Vagina (tissue), 2 donors: ENCODE measurements at regions not wholly inside any gene's neighbourhood (a gene's known extent, or its start where the extent isn't known, plus 50 kb on each side); places are given as distances from the start of the nearest gene placed in this dataset.
"Not testable (repeated sequence)": the region's sequence is repeated elsewhere in the genome, so short reads cannot be mapped to it uniquely, and the experiment has no call there.

Experiments used
- DNase-seq, 2 donors: peaks; one replicate each; pipeline ENCODE4 v3.0.0-alpha.2; 2017; ENCODE audit errors: extremely low spot score in 2 of 2
- H3K27ac ChIP-seq: fragments of 200-600 bp; sonication (generic); one replicate; pipeline ENCODE4 v1.5.1; 2019
- H3K27me3 ChIP-seq: fragments of 200-600 bp; sonication (generic); one replicate; pipeline ENCODE4 v1.5.1; 2019
- H3K36me3 ChIP-seq, 2 donors: fragments of 200-600 bp; sonication (generic); one replicate each; pipeline ENCODE4 v1.5.1; 2017 to 2019
- H3K4me1 ChIP-seq: fragments of 200-600 bp; sonication (generic); one replicate; pipeline ENCODE4 v1.5.1; 2019
- H3K4me3 ChIP-seq, 2 donors: fragments of 200-600 bp; sonication (generic); 1 replicate in 1 of 2; 2 replicates in 1 of 2; pipeline ENCODE4 v1.5.1; 2016 to 2019
- H3K9me3 ChIP-seq: fragments of 200-600 bp; sonication (generic); one replicate; pipeline ENCODE4 v1.5.1; 2019
- CTCF ChIP-seq, 3 experiments: fragments of 450-650 bp in 2 of 3; fragments of 200-600 bp in 1 of 3; sonication (generic) in 1 of 3; IDR thresholded peaks; one replicate each; pipeline ENCODE4 v1.5.1; 2017 to 2019; ENCODE audit warnings: antibody characterized with exemption in 3 of 3, mild to moderate bottlenecking in 2 of 3, moderate library complexity in 2 of 3
- POLR2A ChIP-seq, 2 donors: fragments of 450-650 bp; IDR thresholded peaks; one replicate each; pipeline ENCODE4 v1.6.1; 2017; ENCODE audit warnings: antibody characterized with exemption in 2 of 2, mild to moderate bottlenecking in 2 of 2, moderate library complexity in 2 of 2
- POLR2AphosphoS5 ChIP-seq, 2 donors: sonication (generic); formaldehyde crosslinking; IDR thresholded peaks; one replicate each; pipeline ENCODE4 v1.9.0; 2017; ENCODE audit warnings: antibody characterized with exemption in 2 of 2, mild to moderate bottlenecking in 2 of 2, low read depth in 1 of 2; ENCODE audit not compliant: insufficient read depth in 1 of 2
- intact Hi-C: fragments of 100-400 bp; cut with DNase I; formaldehyde crosslinking; loops from one replicate; pipeline ENCODE4 v1.15.1; 2023

- H3K36me3 ChIP-seq, result no peaks in the 10 kb centered on the region
- TF ChIP-seq POLR2A (IDR thresholded peaks at IDR 0.05), result no peak
- no peak for TF ChIP-seq CTCF (IDR thresholded peaks at IDR 0.05)
- no peak for TF ChIP-seq POLR2AphosphoS5 (IDR thresholded peaks at IDR 0.05; ENCODE audit: insufficient read depth in 1 of 2, low read depth in 1 of 2)
- H3K4me3 ChIP-seq, result no peak overlapping the region
These were observed 328.2 kb downstream of the FAM181B start for GRCh38 chr11:82405421-82405820.

GRCh38 chr11:82404981-82405380 lies 328.7 kb downstream of the FAM181B start:
- Histone ChIP-seq H3K9me3 (no peaks in the 10 kb centered on the region), H3K4me3 (no peak overlapping the region), H3K27ac (no peak overlapping the region), H3K27me3 (no peaks in the 10 kb centered on the region), H3K36me3 (no peaks in the 10 kb centered on the region), H3K4me1 (no peaks in the 10 kb centered on the region)
- TF ChIP-seq POLR2A (IDR thresholded peaks at IDR 0.05) (no peak), POLR2AphosphoS5 (IDR thresholded peaks at IDR 0.05; ENCODE audit: insufficient read depth in 1 of 2, low read depth in 1 of 2) (no peak), CTCF (IDR thresholded peaks at IDR 0.05) (no peak)
- intact Hi-C loops, result no loop called here
- no peak for DNase-seq

More at GRCh38 chr11:82405421-82405820, 328.2 kb downstream of the FAM181B start:
- Histone ChIP-seq H3K4me1 (no peaks in the 10 kb centered on the region), H3K27me3 (no peaks in the 10 kb centered on the region), H3K9me3 (no peaks in the 10 kb centered on the region), H3K27ac (no peak overlapping the region)
- intact Hi-C loops, result no loop called here
- no peak for DNase-seq

GRCh38 chr11:82403640-82404305 lies 329.9 kb downstream of the FAM181B start:
- TF ChIP-seq POLR2A (IDR thresholded peaks at IDR 0.05) (no peak), POLR2AphosphoS5 (IDR thresholded peaks at IDR 0.05; ENCODE audit: insufficient read depth in 1 of 2, low read depth in 1 of 2) (no peak), CTCF (IDR thresholded peaks at IDR 0.05) (no peak)
- no peaks in the 10 kb centered on the region for H3K36me3 ChIP-seq
- no peak overlapping the region for H3K4me3 ChIP-seq
- H3K27ac ChIP-seq, result no peak overlapping the region
- H3K27me3 ChIP-seq, result no peaks in the 10 kb centered on the region
- H3K4me1 ChIP-seq, result no peaks in the 10 kb centered on the region
- DNase-seq, result no peak
- no peaks in the 10 kb centered on the region for H3K9me3 ChIP-seq
- intact Hi-C loops, result no loop called here

GRCh38 chr11:82398300-82398815 lies 335.3 kb downstream of the FAM181B start:
- DNase-seq, result no peak
- TF ChIP-seq CTCF (IDR thresholded peaks at IDR 0.05) (no peak), POLR2AphosphoS5 (IDR thresholded peaks at IDR 0.05; ENCODE audit: insufficient read depth in 1 of 2, low read depth in 1 of 2) (no peak), POLR2A (IDR thresholded peaks at IDR 0.05) (no peak)
- no peaks in the 10 kb centered on the region for H3K27me3 ChIP-seq
- H3K36me3 ChIP-seq, result no peaks in the 10 kb centered on the region
- H3K4me3 ChIP-seq, result no peak overlapping the region
- H3K27ac ChIP-seq, result no peak overlapping the region
- H3K4me1 ChIP-seq, result no peaks in the 10 kb centered on the region
- intact Hi-C loops, result no loop called here
- no peaks in the 10 kb centered on the region for H3K9me3 ChIP-seq

GRCh38 chr11:82396639-82397038 lies 337.0 kb downstream of the FAM181B start:
- H3K27me3 ChIP-seq, intact Hi-C loops, DNase-seq, H3K4me1 ChIP-seq, H3K27ac ChIP-seq, H3K9me3 ChIP-seq, H3K4me3 ChIP-seq, H3K36me3 ChIP-seq: not testable (repeated sequence)
